Sigmoid colon (tissue), 3 donors: ENCODE measurements at regions not wholly inside any gene's neighbourhood (a gene's known extent, or its start where the extent isn't known, plus 50 kb on each side); places are given as distances from the start of the nearest gene placed in this dataset.

Experiments
- POLR2A ChIP-seq, 2 donors: fragments of 450-650 bp; IDR thresholded peaks; one replicate each; pipeline ENCODE4 v1.6.1; 2016; ENCODE audit warnings: antibody characterized with exemption in 2 of 2, mild to moderate bottlenecking in 2 of 2, moderate library complexity in 2 of 2
- TF ChIP-seq, protein P1 (sequence below), 4 experiments: fragments of 450-650 bp in 3 of 4; fragments of 200-600 bp in 1 of 4; IDR thresholded peaks; one replicate each; pipeline ENCODE4 v1.5.1; 2016 to 2019; ENCODE audit warnings: antibody characterized with exemption in 4 of 4, mild to moderate bottlenecking in 3 of 4, moderate library complexity in 2 of 4

DNA sequence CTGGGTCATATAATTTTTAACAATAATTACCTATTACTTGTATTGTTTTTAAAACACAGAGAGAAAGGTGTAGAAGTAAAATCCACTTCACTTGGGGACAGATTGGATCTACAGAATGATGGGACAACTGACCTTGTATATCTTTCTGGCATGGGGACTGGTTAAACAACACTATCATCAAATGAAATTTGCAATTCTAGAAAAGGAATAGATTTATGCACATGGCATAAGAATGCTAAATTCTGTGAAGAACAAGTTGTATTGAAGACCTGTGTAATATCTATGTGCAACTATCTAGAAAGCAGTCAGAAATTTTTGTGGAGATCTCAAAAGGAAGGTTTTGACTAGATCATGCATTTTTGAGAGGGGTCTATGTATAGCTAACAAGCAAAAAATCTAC, 106.3 kb upstream of the BMP5 start:
- TF ChIP-seq, protein P1, sequence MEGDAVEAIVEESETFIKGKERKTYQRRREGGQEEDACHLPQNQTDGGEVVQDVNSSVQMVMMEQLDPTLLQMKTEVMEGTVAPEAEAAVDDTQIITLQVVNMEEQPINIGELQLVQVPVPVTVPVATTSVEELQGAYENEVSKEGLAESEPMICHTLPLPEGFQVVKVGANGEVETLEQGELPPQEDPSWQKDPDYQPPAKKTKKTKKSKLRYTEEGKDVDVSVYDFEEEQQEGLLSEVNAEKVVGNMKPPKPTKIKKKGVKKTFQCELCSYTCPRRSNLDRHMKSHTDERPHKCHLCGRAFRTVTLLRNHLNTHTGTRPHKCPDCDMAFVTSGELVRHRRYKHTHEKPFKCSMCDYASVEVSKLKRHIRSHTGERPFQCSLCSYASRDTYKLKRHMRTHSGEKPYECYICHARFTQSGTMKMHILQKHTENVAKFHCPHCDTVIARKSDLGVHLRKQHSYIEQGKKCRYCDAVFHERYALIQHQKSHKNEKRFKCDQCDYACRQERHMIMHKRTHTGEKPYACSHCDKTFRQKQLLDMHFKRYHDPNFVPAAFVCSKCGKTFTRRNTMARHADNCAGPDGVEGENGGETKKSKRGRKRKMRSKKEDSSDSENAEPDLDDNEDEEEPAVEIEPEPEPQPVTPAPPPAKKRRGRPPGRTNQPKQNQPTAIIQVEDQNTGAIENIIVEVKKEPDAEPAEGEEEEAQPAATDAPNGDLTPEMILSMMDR (IDR thresholded peaks at IDR 0.05): no peak
- TF ChIP-seq POLR2A (IDR thresholded peaks at IDR 0.05): no peak
